AML-193 (cell line): ENCODE measurements at regions not wholly inside any gene's neighbourhood (a gene's known extent, or its start where the extent isn't known, plus 50 kb on each side); places are given as distances from the start of the nearest gene placed in this dataset.
"Not testable (repeated sequence)": the region's sequence is repeated elsewhere in the genome, so short reads cannot be mapped to it uniquely, and the experiment has no call there.

Source experiments
- DNase-seq, 2 experiments: peaks; one replicate each; lab custom pipeline; 2025; lab: John Stamatoyannopoulos, UW

- no peak for DNase-seq
These were observed 634.0 kb upstream of the CHRM3 start for GRCh38 chr1:238752327-238752726.

DNA sequence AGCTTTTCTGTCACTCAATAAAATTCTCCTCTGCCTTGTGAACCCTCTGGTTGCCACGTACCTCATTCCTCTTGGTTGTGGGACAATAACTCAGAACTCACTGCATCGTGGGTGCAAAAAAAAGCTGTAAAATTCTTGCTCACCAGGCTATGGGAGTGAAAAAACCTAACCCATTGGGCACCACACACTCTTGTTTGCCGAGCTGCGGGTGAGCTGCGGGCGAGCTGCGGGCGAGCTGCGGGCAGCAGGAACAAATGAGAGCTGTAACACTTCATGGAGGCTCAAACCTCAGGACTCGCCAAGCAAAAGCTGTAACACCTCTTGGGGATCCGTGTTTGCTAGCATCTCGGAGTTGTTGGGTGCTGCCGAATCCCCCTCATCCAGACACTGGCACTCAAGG, 641.3 kb upstream of the CHRM3 start:
- no peak for DNase-seq

DNA sequence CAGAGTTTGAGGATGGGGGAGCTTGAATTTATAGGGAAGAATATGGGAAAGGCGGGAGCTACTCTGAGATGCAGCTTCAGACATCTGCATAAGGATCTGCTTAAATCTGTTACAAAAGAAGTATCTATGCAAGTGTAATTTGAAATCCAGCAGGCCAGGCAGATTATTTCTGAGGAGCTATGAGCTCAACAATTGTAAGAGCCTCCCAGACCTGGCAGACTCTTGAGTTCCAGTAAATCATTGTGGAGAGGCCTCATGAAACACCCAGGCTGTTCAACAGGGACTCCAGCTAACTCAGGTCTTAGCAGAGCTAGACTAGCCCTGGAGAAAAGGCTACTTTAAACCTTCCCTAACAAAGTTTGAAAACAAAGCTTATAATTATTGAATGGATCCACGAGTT, 647.5 kb upstream of the CHRM3 start:
- no peak for DNase-seq

GRCh38 chr1:238727670-238728069, 658.7 kb upstream of the CHRM3 start:
- no peak for DNase-seq

- DNase-seq = no peak
These were observed 663.6 kb upstream of the CHRM3 start for GRCh38 chr1:238722812-238723211.

DNA sequence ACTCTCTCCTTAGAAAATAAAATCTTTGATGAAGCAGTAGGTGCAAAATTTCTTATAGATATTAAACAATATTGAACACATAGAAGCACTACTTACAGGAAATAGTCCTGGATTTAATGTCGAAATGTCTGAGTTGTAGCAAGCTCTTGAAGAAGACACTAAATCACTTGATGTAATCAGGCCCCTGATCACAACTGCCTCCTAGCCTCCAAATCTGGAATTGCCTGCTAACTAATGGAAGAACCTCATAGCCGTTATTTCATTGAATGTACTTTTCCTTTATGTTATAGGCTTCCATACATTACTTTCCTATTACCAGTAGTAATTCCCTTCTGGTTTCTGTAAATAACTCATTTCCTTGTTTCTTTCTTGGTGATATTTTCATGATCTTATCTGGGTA, 675.7 kb upstream of the CHRM3 start:
- no peak for DNase-seq

- no peak for DNase-seq
These were observed 685.3 kb upstream of the CHRM3 start for GRCh38 chr1:238701024-238701423.

DNA sequence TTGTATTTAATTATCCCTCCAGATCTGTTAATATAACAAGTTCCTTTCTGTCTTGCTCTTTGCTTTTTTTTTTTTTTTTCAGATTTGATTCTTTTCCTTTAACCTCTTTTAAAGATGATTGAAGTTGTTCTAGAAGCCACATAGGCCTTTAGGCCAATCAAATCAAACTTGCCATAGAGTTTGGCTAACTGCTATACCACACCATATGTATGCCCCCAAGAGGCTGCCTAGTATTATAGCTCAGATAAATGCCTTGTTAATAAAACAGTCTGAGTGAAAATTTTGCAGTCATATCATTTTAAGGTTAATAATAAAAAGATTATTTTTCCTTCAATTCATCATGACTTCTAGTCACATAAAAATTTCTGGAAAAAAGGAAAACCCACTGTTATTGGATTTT, 696.0 kb upstream of the CHRM3 start:
- DNase-seq = no peak

DNA sequence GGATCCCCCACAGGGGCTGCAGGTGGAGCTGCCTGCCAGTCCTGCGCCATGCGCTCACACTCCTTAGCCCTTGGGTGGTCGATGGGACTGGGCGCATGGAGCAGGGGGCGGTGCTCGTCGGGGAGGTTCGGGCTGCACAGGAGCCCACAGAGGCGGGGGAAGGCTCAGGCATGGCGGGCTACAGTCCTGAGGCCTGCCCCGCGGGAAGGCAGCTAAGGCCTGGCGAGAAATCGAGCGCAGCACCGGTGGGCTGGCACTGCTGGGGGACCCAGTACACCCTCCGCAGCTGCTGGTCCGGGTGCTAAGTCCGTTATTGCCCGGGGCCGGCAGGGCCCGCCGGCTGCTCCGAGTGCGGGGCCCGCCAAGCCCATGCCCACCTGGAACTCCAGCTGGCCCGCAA, 701.8 kb upstream of the CHRM3 start:
- DNase-seq = not testable (repeated sequence)

GRCh38 chr1:238681451-238681850, 704.9 kb upstream of the CHRM3 start:
- no peak for DNase-seq

GRCh38 chr1:238681021-238681420, 705.3 kb upstream of the CHRM3 start:
- DNase-seq = no peak

DNA sequence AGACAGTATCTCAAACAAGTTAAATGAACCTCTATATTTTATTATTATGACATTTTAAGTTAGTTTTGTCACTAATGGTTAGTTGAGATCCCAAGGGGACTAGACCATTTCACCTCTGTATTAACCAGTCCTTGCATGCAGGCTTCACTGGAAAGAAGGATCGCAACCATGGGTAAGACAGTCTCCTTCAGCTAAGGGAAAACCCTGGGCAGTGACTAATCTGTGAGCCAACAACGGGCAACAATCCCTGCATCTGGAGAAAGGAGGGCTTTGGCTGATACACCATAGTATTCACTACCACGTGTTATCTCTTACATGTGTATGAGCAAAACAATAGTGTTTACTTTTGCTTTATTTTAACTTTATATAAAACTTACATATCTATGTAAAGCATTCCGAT, 708.8 kb upstream of the CHRM3 start:
- DNase-seq = no peak

GRCh38 chr1:238675221-238675620, 711.1 kb upstream of the CHRM3 start:
- DNase-seq = no peak

- DNase-seq = no peak
These were observed 712.1 kb upstream of the CHRM3 start for GRCh38 chr1:238674316-238674715.

DNA sequence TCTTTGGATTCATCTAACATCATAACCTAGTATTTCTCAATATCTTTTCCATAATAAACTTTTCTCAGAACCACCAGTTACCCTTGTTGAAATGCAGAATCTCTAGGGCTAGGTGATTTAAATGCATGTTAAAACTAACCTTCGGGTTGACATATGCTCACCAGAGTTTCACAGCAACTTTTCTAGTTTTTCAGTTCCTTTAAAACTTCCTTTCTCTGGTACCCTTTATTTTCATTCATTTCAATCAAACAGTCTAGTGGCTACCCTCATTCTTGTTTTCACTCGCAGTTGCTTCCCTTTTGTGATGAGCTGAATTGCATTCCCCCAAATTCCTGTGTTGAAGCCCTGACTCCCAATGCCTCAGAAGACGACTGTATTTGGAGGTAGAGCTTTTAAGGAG, 712.8 kb upstream of the CHRM3 start:
- DNase-seq = no peak

GRCh38 chr1:238672806-238673205, 713.6 kb upstream of the CHRM3 start:
- DNase-seq = no peak

DNA sequence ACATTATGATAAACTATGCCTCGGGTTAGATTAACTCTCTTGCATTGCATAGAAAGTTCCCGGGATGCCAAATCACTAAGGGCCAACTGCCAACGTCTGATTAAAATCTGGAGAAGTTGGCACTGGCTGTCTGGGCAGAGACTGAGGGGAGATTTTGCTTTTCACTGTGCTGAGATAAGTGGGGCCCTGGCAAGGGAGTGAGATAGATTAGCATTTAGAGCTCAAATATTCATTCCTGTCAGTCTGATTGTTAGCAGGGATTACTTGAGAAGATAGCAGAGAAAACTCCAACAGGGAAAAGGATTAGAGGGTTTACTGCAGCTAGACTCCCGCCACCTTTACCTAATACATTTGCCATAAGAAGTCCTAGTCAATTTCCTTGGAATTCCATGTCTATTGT, 714.1 kb upstream of the CHRM3 start:
- no peak for DNase-seq

GRCh38 chr1:238664139-238664538, 722.2 kb upstream of the CHRM3 start:
- no peak for DNase-seq

GRCh38 chr1:238660849-238661248, 725.5 kb upstream of the CHRM3 start:
- DNase-seq = no peak

- no peak for DNase-seq
These were observed 727.6 kb upstream of the CHRM3 start for GRCh38 chr1:238658763-238659162.

DNA sequence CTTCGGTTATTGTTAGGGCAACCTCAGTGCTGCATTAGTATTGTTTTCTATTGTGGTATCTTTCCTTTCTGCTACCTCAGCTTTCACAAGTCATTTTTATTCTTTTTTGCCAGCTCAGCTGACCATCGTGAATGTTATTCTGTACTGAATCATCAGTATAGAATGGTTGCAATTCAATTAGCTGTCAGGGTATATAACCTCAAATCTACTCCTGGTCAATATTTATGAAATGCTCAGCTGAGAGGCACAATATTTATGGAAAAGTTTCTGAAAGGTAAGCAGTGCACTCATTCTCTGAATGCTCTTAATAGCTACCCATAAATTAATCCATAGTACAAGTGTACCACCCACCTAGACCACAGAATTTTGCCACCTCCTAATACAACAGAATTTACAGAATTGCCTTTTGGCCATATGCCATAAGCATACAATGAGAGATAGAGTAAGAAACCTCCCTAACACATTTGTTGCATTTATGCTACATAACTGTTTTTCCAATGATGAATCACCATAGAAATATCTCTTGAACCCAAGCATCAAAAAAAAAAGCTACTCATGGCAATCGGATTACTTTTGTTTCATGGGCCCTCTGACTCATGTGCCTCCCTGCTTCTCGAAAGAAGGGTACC, 732.6 kb upstream of the CHRM3 start:
- DNase-seq = no peak

DNA sequence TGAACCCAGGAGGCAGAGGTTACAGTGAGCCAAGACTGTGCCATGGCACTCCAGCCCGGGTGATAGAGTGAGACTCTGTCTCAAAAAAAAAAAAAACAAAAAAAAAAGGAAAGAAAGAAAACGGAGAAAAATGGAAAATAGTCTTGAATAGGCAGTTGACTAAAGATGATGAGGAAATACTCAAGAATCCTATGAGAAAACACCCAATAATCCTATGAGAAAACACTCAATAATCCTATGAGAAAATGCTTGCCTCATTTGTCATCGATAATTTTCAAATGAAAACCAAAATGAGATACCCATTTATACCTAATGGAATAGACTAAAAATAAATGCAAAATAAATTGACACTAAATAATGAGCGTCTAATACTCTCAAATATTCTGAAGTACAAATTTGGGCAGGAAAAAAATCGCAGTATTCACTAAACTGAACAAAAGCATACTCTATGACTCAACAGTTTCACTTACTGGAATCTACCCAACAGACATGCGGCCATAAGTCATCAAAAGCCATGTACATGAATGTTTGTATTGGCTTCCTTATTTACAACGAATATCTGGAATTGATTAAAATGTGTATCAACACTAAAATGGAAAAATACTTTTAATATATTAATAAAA, 733.9 kb upstream of the CHRM3 start:
- no peak for DNase-seq

GRCh38 chr1:238649200-238649599, 737.2 kb upstream of the CHRM3 start:
- no peak for DNase-seq

DNA sequence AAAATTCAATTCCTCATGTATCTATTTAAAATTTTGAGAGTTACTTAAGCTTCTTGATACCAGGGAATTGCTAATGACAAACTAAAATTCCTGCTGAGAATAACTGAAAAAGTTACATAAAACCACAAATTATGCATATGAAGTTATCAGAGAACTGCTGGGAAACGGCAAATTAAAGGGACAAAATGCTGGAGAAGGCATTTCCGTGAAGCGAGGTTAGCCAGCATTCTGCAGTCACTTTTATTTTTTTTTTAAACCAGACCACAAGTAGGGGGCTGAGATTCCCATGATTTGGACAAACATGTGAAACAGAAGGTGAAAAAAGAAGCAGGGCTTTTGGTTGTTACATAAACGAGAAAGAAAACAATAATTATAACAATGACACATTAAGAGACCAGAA, 737.6 kb upstream of the CHRM3 start:
- no peak for DNase-seq
